GM18909 (cell line): ENCODE measurements at regions not wholly inside any gene's neighbourhood (a gene's known extent, or its start where the extent isn't known, plus 50 kb on each side); places are given as distances from the start of the nearest gene placed in this dataset.

Experiments
- ATAC-seq: cut with Tn5 transposase; IDR thresholded peaks from one replicate; pipeline ENCODE4 v1.9.1; 2021; ENCODE audit warnings: mild to moderate bottlenecking; ENCODE audit not compliant: unreplicated experiment, poor library complexity

- no peak for ATAC-seq
Measured at GRCh38 chr15:56868170-56868569, 50.3 kb upstream of the TCF12 start.

GRCh38 chr15:56866803-56867202 lies 51.6 kb upstream of the TCF12 start:
- no peak for ATAC-seq

DNA sequence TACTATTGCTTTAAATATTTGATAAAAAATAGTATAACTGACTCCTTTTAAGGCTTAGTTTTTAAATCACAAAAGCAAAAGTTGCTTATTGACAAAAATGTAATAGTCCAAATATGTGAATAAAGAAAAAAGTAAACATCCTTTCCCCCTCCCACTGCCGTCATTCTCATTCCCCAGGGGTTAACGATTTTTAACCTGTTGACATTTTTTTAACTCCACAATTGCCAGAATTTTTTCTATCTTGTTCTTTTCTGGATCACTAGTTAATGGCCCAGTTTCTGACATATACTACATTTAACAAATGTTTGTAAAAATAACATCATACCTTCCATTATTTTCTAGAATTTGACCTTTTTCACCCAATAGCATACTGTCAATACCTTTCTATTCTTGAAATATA lies 60.6 kb upstream of the TCF12 start:
- ATAC-seq = no peak

DNA sequence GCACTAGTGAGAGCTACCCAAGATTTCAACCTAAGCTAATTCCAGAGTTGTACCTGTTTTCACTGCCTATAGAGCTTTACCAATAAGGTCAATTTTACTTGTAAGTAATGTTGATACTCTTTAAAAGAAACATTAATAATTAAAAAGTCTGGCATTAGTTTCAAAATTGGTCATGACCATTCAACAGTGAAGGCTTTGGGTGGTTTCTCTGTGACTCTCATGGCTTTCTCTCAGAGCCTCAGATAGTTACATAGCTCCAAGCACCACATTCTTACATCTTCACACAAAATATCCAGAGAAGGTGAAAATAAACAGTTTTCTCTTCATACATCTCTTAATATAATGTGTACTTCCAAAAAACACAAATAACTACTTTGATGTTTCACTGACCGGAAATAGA lies 61.5 kb upstream of the TCF12 start:
- no peak for ATAC-seq

GRCh38 chr15:56844892-56845291 lies 73.6 kb upstream of the TCF12 start:
- no peak for ATAC-seq

GRCh38 chr15:56844471-56844870 lies 74.0 kb upstream of the TCF12 start:
- no peak for ATAC-seq

DNA sequence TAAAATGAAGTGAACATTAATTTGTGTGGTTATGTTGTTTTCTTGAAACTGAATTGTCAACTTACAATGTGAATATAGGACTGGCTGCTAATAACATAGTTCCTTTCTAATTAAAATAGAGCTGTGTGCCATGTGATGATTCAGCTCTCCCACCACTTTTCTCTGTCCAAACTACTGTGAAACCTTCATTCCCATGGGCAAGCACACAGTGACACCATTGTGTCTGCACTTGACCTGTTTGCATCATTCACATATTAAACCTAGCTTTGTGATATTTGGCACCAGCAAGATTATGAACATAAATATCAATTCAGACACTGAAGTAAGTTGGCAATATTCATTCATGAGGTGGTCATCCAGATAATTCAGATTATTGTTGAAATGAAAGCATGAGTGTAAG lies 78.8 kb upstream of the TCF12 start:
- ATAC-seq = no peak

GRCh38 chr15:56839099-56839498 lies 79.3 kb upstream of the TCF12 start:
- no peak for ATAC-seq

DNA sequence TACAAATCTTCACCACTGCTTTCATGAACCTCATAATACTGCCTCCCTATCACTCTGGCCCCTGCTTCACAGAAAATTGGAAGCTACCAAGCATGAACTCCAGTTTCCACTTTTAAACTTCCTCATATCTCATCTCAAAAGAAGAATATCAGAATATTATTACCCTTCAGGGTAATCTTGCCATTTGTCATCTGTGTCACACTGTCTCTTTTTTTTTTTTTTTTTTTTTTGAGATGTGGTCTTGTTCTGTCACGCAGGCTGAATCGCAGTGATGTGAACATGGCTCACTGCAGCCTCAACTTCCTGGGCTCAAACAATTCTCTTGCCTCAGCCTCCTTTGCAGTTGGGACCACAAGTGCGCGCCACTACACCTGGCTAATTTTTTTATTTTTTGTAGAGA lies 80.4 kb upstream of the TCF12 start:
- no peak for ATAC-seq

GRCh38 chr15:56837273-56837672 lies 81.2 kb upstream of the TCF12 start:
- no peak for ATAC-seq

GRCh38 chr15:56835718-56836171 lies 82.7 kb upstream of the TCF12 start:
- ATAC-seq = no peak

DNA sequence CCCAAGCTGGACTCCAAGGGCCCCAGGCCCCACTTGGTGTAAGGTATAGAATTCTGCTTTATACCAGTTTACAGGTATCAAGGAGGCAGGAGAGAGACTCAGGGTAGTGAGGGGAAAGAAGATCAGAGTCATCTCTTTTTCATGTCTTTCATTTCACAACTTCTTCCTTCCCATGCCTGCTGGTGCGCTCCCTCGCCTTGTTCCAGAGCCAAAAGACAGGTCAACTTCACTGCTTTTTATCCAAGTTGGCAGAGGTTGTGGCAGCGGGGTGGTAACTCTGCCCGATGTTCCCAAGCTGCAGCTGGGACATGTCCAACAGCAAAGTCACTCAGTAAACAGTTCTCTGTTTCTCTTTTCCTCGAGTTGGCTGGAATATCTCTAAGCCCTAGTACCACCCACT lies 86.3 kb upstream of the TCF12 start:
- ATAC-seq = no peak

DNA sequence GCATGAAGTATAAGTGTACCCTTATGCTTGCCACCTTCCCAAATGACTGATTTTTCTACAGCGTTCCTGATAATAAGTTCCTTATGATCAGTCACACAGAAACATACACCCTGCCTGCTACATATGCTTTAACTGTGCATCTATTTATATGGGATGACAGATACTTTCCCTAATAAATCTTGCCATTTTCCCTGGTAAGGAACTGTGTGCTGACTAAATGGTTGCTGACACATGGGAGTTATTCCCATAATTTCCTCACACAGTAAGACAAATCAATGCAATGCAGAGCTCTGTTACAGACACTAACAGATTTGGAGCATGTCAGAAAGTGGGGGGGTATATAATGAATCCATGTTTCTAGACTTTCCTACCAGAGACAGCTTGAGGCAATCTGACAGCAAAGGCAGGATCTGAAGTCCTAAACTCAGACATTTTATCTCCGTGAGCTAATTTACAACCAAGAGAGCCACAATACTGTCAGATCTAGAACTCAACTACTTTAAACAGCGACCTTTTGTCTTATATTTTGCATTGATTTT lies 86.9 kb upstream of the TCF12 start:
- ATAC-seq = no peak

DNA sequence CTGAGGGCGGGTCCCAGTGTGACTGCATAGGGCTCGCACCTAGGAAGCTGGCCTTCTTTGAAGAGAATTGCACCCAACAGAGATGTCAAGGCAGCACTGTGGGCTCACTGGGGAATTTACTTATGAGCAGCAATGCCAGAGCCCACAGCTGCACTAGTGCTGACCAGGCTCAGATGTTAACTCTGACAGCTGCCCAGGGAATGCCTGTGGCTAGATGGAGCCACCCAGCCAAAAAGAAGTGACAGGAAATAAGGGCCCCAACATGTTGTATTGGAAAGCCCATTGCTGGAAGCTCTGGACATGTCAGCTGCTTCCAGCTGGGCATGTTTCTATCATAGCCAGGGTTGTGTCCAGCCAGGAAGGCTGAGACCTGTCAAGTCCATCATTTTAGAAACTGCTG lies 90.9 kb upstream of the ZNF280D start:
- no peak for ATAC-seq

DNA sequence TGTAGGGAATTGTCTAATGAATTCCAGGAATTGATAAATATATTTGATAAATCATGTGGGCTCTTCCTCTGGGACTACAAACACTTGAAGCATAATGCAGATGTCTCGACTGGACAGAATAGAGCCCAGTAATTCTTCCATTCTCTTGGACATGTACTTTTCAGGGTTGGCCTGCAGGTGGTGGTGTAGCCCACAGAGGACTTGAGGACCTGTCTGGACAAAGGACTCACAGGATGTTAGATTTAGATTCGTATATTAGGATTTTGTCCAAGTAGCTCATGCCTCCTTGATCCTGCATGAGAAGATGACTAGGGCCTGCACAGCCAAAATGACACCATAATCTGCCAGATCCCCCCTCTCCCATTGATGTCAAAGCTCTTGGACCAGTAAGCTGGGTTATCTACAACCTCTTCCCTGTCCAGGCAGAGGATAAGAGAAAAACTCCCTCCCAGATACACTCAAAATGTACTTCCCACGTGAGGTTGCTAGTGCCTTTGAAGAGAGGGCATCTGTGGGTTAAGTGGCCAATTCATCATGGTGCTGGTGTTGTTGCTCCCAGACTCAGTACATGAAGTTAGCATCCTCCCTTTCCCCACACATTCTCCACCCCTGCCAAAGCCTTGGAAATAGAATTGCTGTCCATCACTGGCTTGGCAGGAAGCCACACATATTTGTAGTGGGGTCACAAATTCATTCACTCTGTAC lies 88.6 kb upstream of the ZNF280D start:
- ATAC-seq = peak; percentile 85

DNA sequence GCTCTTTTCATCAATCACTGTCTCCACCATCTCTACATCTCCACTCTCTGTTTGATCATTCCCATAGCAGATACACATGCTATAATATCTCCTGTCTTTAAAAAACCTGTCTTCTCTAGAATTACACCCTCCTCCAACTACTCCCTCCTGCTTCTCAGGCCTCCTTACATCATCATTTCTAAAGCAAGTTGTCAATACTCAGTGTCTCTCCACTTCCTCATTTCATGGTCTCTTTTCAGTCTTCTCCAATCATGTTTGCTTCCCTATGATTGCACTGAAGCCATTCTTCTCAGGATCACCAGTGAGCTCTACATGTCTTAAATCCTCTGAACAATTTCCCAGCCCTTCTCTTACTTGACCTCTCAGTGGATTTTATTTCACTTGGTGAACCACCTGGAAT lies 87.0 kb upstream of the ZNF280D start:
- ATAC-seq = no peak

GRCh38 chr15:56817321-56818080 lies 84.2 kb upstream of the ZNF280D start:
- ATAC-seq = no peak

DNA sequence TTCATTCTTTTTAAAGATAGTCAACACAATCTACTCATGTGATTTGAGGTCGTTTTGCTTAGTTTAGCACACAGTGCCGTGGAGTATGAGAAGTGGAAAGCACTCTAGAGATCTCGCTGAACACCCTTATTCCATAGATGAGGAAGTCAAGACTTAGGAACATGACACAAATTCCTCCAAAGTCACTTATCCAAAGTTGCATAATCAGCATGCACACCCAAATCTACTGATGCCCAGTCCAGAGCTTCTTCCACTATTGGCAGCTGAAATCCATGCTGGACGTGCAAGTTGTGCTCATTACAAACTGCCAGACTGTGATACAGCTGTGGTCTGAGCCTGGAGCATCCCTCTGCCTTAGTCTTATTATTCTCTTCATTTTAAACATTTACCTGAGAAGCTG lies 83.5 kb upstream of the ZNF280D start:
- ATAC-seq = no peak

GRCh38 chr15:56815247-56815646 lies 81.9 kb upstream of the ZNF280D start:
- no peak for ATAC-seq

- ATAC-seq = no peak
Measured at GRCh38 chr15:56814429-56814828, 81.1 kb upstream of the ZNF280D start.

GRCh38 chr15:56813995-56814394 lies 80.7 kb upstream of the ZNF280D start:
- no peak for ATAC-seq

DNA sequence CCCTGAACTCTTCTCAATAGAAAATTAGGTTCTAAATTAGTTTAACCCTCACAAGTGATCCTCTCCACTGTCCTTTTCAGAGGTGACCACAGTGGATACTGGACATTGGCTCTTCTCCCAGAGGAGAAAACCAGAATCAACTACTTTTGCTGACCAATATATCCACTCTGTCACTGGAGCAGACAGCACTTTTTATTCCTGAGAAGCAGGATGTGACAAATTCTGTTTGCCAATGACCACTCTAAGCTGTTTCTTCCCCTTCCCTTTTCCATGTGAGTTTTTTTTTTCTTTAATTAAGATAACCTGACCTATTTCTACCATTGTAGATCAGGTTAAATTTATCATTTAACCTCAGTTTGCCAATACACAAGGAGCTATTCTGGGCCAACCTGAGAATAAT lies 79.7 kb upstream of the ZNF280D start:
- no peak for ATAC-seq
